ENCODE measurements at regions not wholly inside any gene's neighbourhood (a gene's known extent, or its start where the extent isn't known, plus 50 kb on each side); places are given as distances from the start of the nearest gene placed in this dataset.

GRCh38 chr18:10074110-10074509 lies 160.3 kb downstream of the VAPA start:
- no peaks in the 10 kb centered on the region for H3K9me3 ChIP-seq (ENCODE audit: control insufficient read depth, low read depth, low read length)
- no peaks in the 10 kb centered on the region for H3K79me1 ChIP-seq (ENCODE audit: insufficient read depth, low read depth, low read length, poor library complexity, severe bottlenecking)
- no peaks in the 10 kb centered on the region for H3K27me3 ChIP-seq (ENCODE audit: insufficient read depth, low read length)
- H3K4me3 Mint-ChIP-seq: no peak overlapping the region
- H3K4ac ChIP-seq (ENCODE audit: low read depth, low read length): no peak overlapping the region
- no peak overlapping the region for H3K18ac ChIP-seq (ENCODE audit: insufficient read length, low read depth, low read length)
- H3K14ac ChIP-seq (ENCODE audit: insufficient read depth, low read length): no peak overlapping the region
- no peak overlapping the region for H2BK12ac ChIP-seq (ENCODE audit: insufficient read length, low read depth, low read length)
- H4K20me1 ChIP-seq (ENCODE audit: control insufficient read depth, insufficient read depth, insufficient read length): no peaks in the 10 kb centered on the region
- H4K8ac ChIP-seq (replicated peaks; ENCODE audit: insufficient read length, low read depth, low read length): no peak overlapping the region
- H3T11ph ChIP-seq (ENCODE audit: low read length): no peak overlapping the region
- H3K9me3 Mint-ChIP-seq: peaks cover 0 to 3% of the 10 kb centered on the region in 2 experiments; a peak in 2 of 5 replicates
- no peak overlapping the region for H2AK5ac ChIP-seq (ENCODE audit: insufficient read length, low read length)
- H3K27me3 Mint-ChIP-seq (ENCODE audit: low read depth): peaks cover 1% of the 10 kb centered on the region; the same call in 1 of the 2 replicates
- peaks cover 19 to 27% of the 10 kb centered on the region in 2 experiments for H3K4me1 Mint-ChIP-seq
- H3K27ac ChIP-seq (ENCODE audit: insufficient read length, low read depth, low read length): no peak overlapping the region
- H3K4me2 ChIP-seq (ENCODE audit: insufficient read depth, insufficient read length, low read length): no peak overlapping the region
- no peak for TF ChIP-seq CTCF (conservative IDR thresholded peaks at IDR 0.05)
- H3K36me3 Mint-ChIP-seq (ENCODE audit: insufficient read depth in 1 of 3, low read depth in 3 of 3): peaks cover 0 to 1% (median 0%) of the 10 kb centered on the region in 3 experiments; a peak in 1 of 7 replicates
- H2BK120ac ChIP-seq (ENCODE audit: low read depth, low read length, poor library complexity, severe bottlenecking): no peak overlapping the region
- H2BK20ac ChIP-seq (ENCODE audit: low read depth, low read length, poor library complexity, severe bottlenecking): no peak overlapping the region
- no peak for DNase-seq
- no peak overlapping the region for H3K56ac ChIP-seq (ENCODE audit: insufficient read length, low read depth, low read length)
- H3K4me1 ChIP-seq (ENCODE audit: insufficient read depth, low read length): no peaks in the 10 kb centered on the region; the same call in 1 of the 2 replicates
- no peaks in the 10 kb centered on the region for H3K23me2 ChIP-seq (ENCODE audit: insufficient read length, low read depth, low read length, poor library complexity, severe bottlenecking)
- H4K91ac ChIP-seq (ENCODE audit: insufficient read length, low read depth, low read length): no peak overlapping the region
- no peaks in the 10 kb centered on the region for H3K79me2 ChIP-seq (ENCODE audit: insufficient read depth, low read length)
- no peak overlapping the region for H2BK5ac ChIP-seq (ENCODE audit: insufficient read length, low read length)
- H3K9ac ChIP-seq (ENCODE audit: extremely low read depth, insufficient read length, low read length): no peak overlapping the region
- no peak overlapping the region for H2AFZ ChIP-seq (ENCODE audit: low read length)
- no peak overlapping the region for H3K23ac ChIP-seq (ENCODE audit: insufficient read length, low read depth, low read length)
- no peak overlapping the region for H4K5ac ChIP-seq (ENCODE audit: insufficient read length, low read depth, low read length)
- WGBS (ENCODE audit: extremely low coverage, insufficient read length, low lambda C conversion rate): no CpG with 5 or more reads among the region's 3 CpGs
- H3K27ac Mint-ChIP-seq: no peak overlapping the region
- H2BK15ac ChIP-seq (ENCODE audit: low read depth, low read length): no peak overlapping the region

Data from H9 (cell line).